NCI-H146 (cell line): ENCODE measurements at regions not wholly inside any gene's neighbourhood (a gene's known extent, or its start where the extent isn't known, plus 50 kb on each side); places are given as distances from the start of the nearest gene placed in this dataset.
A peak's percentile ranks its signal among the peaks of the same experiment; 100 is the strongest.
"Not testable (repeated sequence)": the region's sequence is repeated elsewhere in the genome, so short reads cannot be mapped to it uniquely, and the experiment has no call there.

Experiments
- DNase-seq: peaks from one replicate; lab custom pipeline; 2025; lab: John Stamatoyannopoulos, UW

- DNase-seq = no peak
Observed at GRCh38 chrX:78603908-78604307, 55.2 kb downstream of the RTL3 start.

- no peak for DNase-seq
Observed at GRCh38 chrX:78595901-78596502, 63.1 kb downstream of the RTL3 start.

- no peak for DNase-seq
Observed at GRCh38 chrX:78593701-78594100, 65.4 kb downstream of the RTL3 start.

GRCh38 chrX:78592030-78592429 is 67.1 kb downstream of the RTL3 start:
- no peak for DNase-seq

GRCh38 chrX:78574306-78574705 is 84.8 kb downstream of the RTL3 start:
- no peak for DNase-seq

GRCh38 chrX:78573630-78574029 is 85.5 kb downstream of the RTL3 start:
- no peak for DNase-seq

- no peak for DNase-seq
Observed at GRCh38 chrX:78571849-78572248, 87.3 kb downstream of the RTL3 start.

- no peak for DNase-seq
Observed at GRCh38 chrX:78555401-78555980, 103.6 kb downstream of the RTL3 start.

GRCh38 chrX:78552628-78553027 is 106.5 kb downstream of the RTL3 start:
- not testable (repeated sequence) for DNase-seq

GRCh38 chrX:78548012-78548411 is 111.1 kb downstream of the RTL3 start:
- no peak for DNase-seq

- no peak for DNase-seq
Observed at GRCh38 chrX:78545233-78545632, 113.9 kb downstream of the RTL3 start.

- DNase-seq = no peak
Observed at GRCh38 chrX:78543281-78543680, 115.8 kb downstream of the RTL3 start.

GRCh38 chrX:78540171-78540570 is 119.0 kb downstream of the RTL3 start:
- no peak for DNase-seq

GRCh38 chrX:78534221-78534620 is 124.9 kb downstream of the RTL3 start:
- DNase-seq = no peak

- no peak for DNase-seq
Observed at GRCh38 chrX:78532363-78532762, 126.8 kb downstream of the RTL3 start.

- no peak for DNase-seq
Observed at GRCh38 chrX:78527818-78528217, 131.3 kb downstream of the RTL3 start.

GRCh38 chrX:78527263-78527662 is 131.9 kb downstream of the RTL3 start:
- no peak for DNase-seq

GRCh38 chrX:78522601-78523000 is 136.5 kb downstream of the RTL3 start:
- DNase-seq = no peak

GRCh38 chrX:78517124-78517523 is 142.0 kb downstream of the RTL3 start:
- DNase-seq = no peak

GRCh38 chrX:78514852-78515251 is 144.3 kb downstream of the RTL3 start:
- DNase-seq = peak; percentile 87

- peak; percentile 61 for DNase-seq
Observed at GRCh38 chrX:78513971-78514738, 145.0 kb downstream of the RTL3 start.

- DNase-seq = no peak
Observed at GRCh38 chrX:78506248-78506647, 152.9 kb downstream of the RTL3 start.

- no peak for DNase-seq
Observed at GRCh38 chrX:78496483-78496882, 162.6 kb downstream of the RTL3 start.
